Muscle layer of colon (tissue), 2 donors: ENCODE measurements at regions not wholly inside any gene's neighbourhood (a gene's known extent, or its start where the extent isn't known, plus 50 kb on each side); places are given as distances from the start of the nearest gene placed in this dataset.
"Not testable (repeated sequence)": the region's sequence is repeated elsewhere in the genome, so short reads cannot be mapped to it uniquely, and the experiment has no call there.

ENCODE experiments used
- H3K27ac ChIP-seq: one replicate; pipeline ENCODE4 v1.7.0; 2013; ENCODE audit warnings: low read depth, mild to moderate bottlenecking, low read length, moderate library complexity
- H3K27me3 ChIP-seq, 2 donors: one replicate each; pipeline ENCODE4 v1.7.0; 2013; ENCODE audit warnings: low read length in 2 of 2, mild to moderate bottlenecking in 2 of 2; ENCODE audit not compliant: insufficient read depth in 2 of 2, control insufficient read depth in 1 of 2
- H3K36me3 ChIP-seq: one replicate; pipeline ENCODE4 v1.7.0; 2013; ENCODE audit warnings: mild to moderate bottlenecking, low read length; ENCODE audit not compliant: insufficient read depth
- H3K4me1 ChIP-seq: one replicate; pipeline ENCODE4 v1.7.0; 2013; ENCODE audit warnings: mild to moderate bottlenecking, low read length; ENCODE audit not compliant: insufficient read depth
- H3K4me3 ChIP-seq, 2 donors: one replicate each; pipeline ENCODE4 v1.7.0; 2013; ENCODE audit warnings: low read length in 2 of 2, low read depth in 1 of 2, mild to moderate bottlenecking in 1 of 2, moderate library complexity in 1 of 2
- H3K9ac ChIP-seq: one replicate; pipeline ENCODE4 v1.7.0; 2013; ENCODE audit warnings: low read length
- H3K9me3 ChIP-seq: one replicate; pipeline ENCODE4 v1.7.0; 2013; ENCODE audit warnings: mild to moderate bottlenecking, low read length
- donor health status: abdominal sarcoma.
- donor health status: Adenocarcinoma of cecum.

GRCh38 chr4:127251423-127251822 is 381.3 kb upstream of the INTU start:
- Histone ChIP-seq H3K9ac (no peak overlapping the region), H3K4me3 (no peak overlapping the region), H3K9me3 (no peaks in the 10 kb centered on the region), H3K27me3 (no peaks in the 10 kb centered on the region), H3K36me3 (no peaks in the 10 kb centered on the region), H3K27ac (no peak overlapping the region), H3K4me1 (no peaks in the 10 kb centered on the region)

DNA sequence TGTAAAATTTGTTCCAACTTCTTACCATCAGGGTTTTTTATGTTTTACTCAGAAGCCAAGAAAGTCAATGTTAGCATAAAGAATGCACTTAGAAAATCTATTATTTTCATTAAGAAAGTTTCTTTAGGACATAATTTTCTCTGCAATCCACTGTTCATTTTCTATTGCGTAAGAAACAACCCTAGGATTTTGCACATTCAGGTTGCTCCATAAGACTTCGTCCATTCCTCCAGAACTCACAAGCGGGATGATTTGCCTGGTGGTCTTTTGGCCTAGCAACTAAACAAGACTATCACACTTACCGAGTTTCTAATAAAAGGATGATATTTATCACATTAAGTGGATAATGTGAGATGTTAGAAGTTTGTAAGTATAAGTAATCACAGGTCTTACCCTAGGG is 376.3 kb upstream of the INTU start:
- no peak overlapping the region for H3K9ac ChIP-seq

GRCh38 chr4:127261476-127261875 is 371.3 kb upstream of the INTU start:
- no peaks in the 10 kb centered on the region for H3K36me3 ChIP-seq
- no peaks in the 10 kb centered on the region for H3K4me1 ChIP-seq
- no peak overlapping the region for H3K27ac ChIP-seq

More for the DNA sequence above, 376.3 kb upstream of the INTU start:
- no peaks in the 10 kb centered on the region for H3K36me3 ChIP-seq
- no peaks in the 10 kb centered on the region for H3K27me3 ChIP-seq
- H3K9me3 ChIP-seq: no peaks in the 10 kb centered on the region
- no peak overlapping the region for H3K4me3 ChIP-seq
- no peak overlapping the region for H3K27ac ChIP-seq
- H3K4me1 ChIP-seq: no peaks in the 10 kb centered on the region

GRCh38 chr4:127268367-127268766 is 364.4 kb upstream of the INTU start:
- Histone ChIP-seq H3K9ac (no peak overlapping the region), H3K36me3 (no peaks in the 10 kb centered on the region), H3K27ac (no peak overlapping the region), H3K4me3 (no peak overlapping the region), H3K27me3 (no peaks in the 10 kb centered on the region), H3K9me3 (no peaks in the 10 kb centered on the region), H3K4me1 (no peaks in the 10 kb centered on the region)

More at GRCh38 chr4:127261476-127261875, 371.3 kb upstream of the INTU start:
- no peaks in the 10 kb centered on the region for H3K27me3 ChIP-seq
- no peak overlapping the region for H3K4me3 ChIP-seq
- no peak overlapping the region for H3K9ac ChIP-seq
- no peaks in the 10 kb centered on the region for H3K9me3 ChIP-seq

DNA sequence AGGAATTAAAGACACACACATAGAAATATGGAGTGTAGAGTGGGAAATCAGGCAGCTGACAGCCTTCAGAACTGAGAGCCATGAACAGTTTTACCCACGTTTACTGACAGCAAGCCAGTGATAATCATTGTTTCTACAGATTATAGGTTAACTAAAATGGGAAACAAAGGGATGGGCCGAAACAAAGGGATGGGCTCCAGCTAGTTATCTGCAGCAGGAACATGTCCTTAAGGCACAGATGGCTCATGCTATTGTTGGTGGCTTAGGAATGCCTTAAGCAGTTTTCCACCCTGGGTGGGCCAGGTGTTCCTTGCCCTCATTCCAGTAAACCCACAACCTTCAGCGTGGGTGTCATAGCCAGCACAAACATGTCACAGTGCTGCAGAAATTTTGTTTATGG is 355.7 kb upstream of the INTU start:
- not testable (repeated sequence) for H3K27ac ChIP-seq, H3K4me1 ChIP-seq, H3K9me3 ChIP-seq, H3K9ac ChIP-seq, H3K4me3 ChIP-seq, H3K27me3 ChIP-seq, H3K36me3 ChIP-seq

GRCh38 chr4:127284236-127284635 is 348.5 kb upstream of the INTU start:
- no peaks in the 10 kb centered on the region for H3K4me1 ChIP-seq

GRCh38 chr4:127291316-127291715 is 341.4 kb upstream of the INTU start:
- no peak overlapping the region for H3K4me3 ChIP-seq
- H3K27me3 ChIP-seq: no peaks in the 10 kb centered on the region
- H3K36me3 ChIP-seq: no peaks in the 10 kb centered on the region
- H3K4me1 ChIP-seq: no peaks in the 10 kb centered on the region
- no peak overlapping the region for H3K27ac ChIP-seq
- no peaks in the 10 kb centered on the region for H3K9me3 ChIP-seq
- no peak overlapping the region for H3K9ac ChIP-seq

More at GRCh38 chr4:127284236-127284635, 348.5 kb upstream of the INTU start:
- Histone ChIP-seq H3K27me3 (no peaks in the 10 kb centered on the region), H3K9me3 (no peaks in the 10 kb centered on the region), H3K36me3 (no peaks in the 10 kb centered on the region), H3K9ac (no peak overlapping the region), H3K27ac (no peak overlapping the region), H3K4me3 (no peak overlapping the region)

DNA sequence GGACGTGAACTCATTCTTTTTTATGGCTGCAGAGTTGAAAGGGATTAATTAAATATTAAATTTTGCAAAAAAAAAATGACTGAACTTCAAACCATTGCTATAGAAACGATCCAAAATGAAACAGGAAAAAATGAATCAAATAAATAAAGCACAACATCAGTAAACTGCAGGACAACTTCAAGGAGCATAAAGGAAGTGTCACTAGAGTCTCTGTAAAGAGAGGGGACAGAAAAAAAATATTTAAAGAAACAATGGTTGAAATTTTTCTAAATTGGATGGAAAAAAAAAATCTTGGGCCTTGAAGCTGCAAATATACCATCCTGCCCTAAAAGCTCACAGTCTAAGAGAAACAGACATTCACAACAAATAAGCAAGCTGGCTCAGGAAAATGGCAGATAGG is 339.3 kb upstream of the INTU start:
- Histone ChIP-seq H3K4me1 (no peaks in the 10 kb centered on the region), H3K9me3 (no peaks in the 10 kb centered on the region), H3K4me3 (no peak overlapping the region), H3K36me3 (no peaks in the 10 kb centered on the region), H3K27ac (no peak overlapping the region), H3K9ac (no peak overlapping the region), H3K27me3 (no peaks in the 10 kb centered on the region)

DNA sequence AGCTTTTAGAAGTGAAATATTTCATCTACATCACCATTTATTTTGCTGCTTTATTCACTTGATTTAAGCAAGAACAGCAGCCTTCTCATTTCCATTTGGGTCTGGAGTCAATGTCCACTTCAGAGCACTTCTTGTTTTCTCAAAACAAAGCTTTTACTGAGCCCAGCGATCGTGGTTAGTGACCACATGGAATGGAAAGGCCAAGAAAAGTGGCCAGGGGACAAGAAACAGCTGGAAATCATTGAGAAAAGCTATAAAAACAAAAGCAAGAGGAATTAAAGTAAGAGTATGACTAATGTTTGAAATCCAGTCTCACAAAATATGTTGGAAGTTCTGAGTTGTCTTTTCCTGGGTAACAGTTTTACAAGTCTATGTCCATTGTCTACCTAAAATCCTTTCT is 328.4 kb upstream of the INTU start:
- no peak overlapping the region for H3K9ac ChIP-seq
- no peak overlapping the region for H3K4me3 ChIP-seq
- H3K9me3 ChIP-seq: no peaks in the 10 kb centered on the region
- no peak overlapping the region for H3K27ac ChIP-seq
- H3K36me3 ChIP-seq: no peaks in the 10 kb centered on the region
- H3K4me1 ChIP-seq: no peaks in the 10 kb centered on the region
- no peaks in the 10 kb centered on the region for H3K27me3 ChIP-seq

- no peak overlapping the region for H3K27ac ChIP-seq
- H3K27me3 ChIP-seq: no peaks in the 10 kb centered on the region
- no peaks in the 10 kb centered on the region for H3K9me3 ChIP-seq
- H3K4me3 ChIP-seq: no peak overlapping the region
- H3K36me3 ChIP-seq: no peaks in the 10 kb centered on the region
- no peak overlapping the region for H3K9ac ChIP-seq
- H3K4me1 ChIP-seq: no peaks in the 10 kb centered on the region
Measured at GRCh38 chr4:127307996-127308395, 324.8 kb upstream of the INTU start.

DNA sequence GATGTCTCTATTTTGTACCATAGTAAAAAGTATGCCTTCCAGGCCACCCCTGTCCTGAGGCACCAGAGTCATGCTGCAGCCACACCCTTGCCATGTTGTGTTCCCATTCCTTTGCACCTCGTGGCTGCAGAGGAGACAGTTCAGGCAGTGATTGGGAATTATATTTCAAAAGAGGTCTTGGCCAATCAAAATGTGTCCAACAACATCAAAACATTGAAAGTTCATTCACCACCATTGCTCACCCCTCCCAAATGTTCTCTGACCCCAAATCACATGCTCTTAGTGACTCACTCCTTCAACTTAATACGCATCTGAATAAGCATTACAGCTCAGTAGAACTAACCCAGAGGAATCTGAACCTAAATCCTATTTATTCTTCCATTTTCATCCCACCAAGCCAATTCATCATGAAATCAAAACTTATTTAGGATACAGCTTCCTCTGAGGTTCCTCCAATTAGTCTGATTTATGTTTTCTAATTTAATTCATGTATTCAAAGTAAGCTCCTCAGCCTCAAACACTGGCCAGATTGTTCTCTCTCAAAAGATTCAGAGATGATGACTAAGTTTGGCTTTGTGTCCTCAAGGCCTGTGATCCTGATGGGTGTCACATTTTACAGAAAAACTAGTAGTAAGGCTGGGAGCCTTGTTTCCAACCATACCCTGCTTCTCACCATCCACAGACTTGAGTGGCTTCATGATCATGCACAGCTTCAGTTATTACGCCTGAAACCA is 323.2 kb upstream of the INTU start:
- Histone ChIP-seq H3K27ac (no peak overlapping the region), H3K4me3 (no peak overlapping the region), H3K27me3 (no peaks in the 10 kb centered on the region), H3K9me3 (peaks cover 6% of the 10 kb centered on the region), H3K4me1 (no peaks in the 10 kb centered on the region), H3K36me3 (no peaks in the 10 kb centered on the region), H3K9ac (no peak overlapping the region)

DNA sequence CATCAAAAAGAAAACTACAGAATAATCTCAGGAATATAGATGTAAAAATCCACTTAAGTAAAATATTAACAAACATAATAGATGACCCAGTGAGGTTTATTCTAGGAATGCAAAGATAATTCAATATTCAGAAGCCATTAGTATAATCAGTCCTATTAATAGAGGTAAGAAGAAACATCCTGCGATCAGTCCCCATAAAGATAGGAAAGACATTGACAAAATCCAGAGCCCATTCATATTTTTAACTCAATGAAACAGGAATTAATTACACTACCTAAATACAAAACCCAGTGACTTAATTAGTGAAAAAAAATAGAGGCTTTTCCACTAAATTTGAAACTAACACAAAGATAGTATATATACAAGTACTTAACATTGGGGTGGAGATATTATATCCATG is 321.4 kb upstream of the INTU start:
- Histone ChIP-seq H3K36me3 (no peaks in the 10 kb centered on the region), H3K9me3 (peaks cover 6% of the 10 kb centered on the region), H3K27me3 (no peaks in the 10 kb centered on the region), H3K27ac (no peak overlapping the region), H3K9ac (no peak overlapping the region), H3K4me1 (no peaks in the 10 kb centered on the region), H3K4me3 (no peak overlapping the region)
